Activated CD8-positive, alpha-beta memory T cell treated with anti-CD3 and anti-CD28 coated beads, Interleukin-2, amount 50 U/mL, for 1 hour (primary cell): ENCODE measurements at regions not wholly inside any gene's neighbourhood (a gene's known extent, or its start where the extent isn't known, plus 50 kb on each side); places are given as distances from the start of the nearest gene placed in this dataset.
"Not testable (repeated sequence)": the region's sequence is repeated elsewhere in the genome, so short reads cannot be mapped to it uniquely, and the experiment has no call there.

Experiments used
- DNase-seq: peaks from one replicate; pipeline ENCODE4 v3.0.0-alpha.2; 2020; ENCODE audit errors: extremely low read depth

- DNase-seq: no peak
Measured at GRCh38 chr12:60704171-60704914, 1108.5 kb downstream of the SLC16A7 start.

GRCh38 chr12:60710246-60710645 is 1114.4 kb downstream of the SLC16A7 start:
- DNase-seq: no peak

- DNase-seq: no peak
Measured at GRCh38 chr12:60714141-60714900, 1118.5 kb downstream of the SLC16A7 start.

- DNase-seq: no peak
Measured at GRCh38 chr12:60724475-60724874, 1128.6 kb downstream of the SLC16A7 start.

- DNase-seq: no peak
Measured at GRCh38 chr12:60724984-60725383, 1129.2 kb downstream of the SLC16A7 start.

- no peak for DNase-seq
Measured at GRCh38 chr12:60752589-60752988, 1156.8 kb downstream of the SLC16A7 start.

- no peak for DNase-seq
Measured at GRCh38 chr12:60758224-60758623, 1162.4 kb downstream of the SLC16A7 start.

GRCh38 chr12:60760965-60761364 is 1165.1 kb downstream of the SLC16A7 start:
- DNase-seq: no peak

GRCh38 chr12:60801166-60801565 is 1205.3 kb downstream of the SLC16A7 start:
- DNase-seq: not testable (repeated sequence)

GRCh38 chr12:60803147-60803546 is 1207.3 kb downstream of the SLC16A7 start:
- no peak for DNase-seq

- no peak for DNase-seq
Measured at GRCh38 chr12:60805364-60805763, 1209.5 kb downstream of the SLC16A7 start.

GRCh38 chr12:60819794-60820193 is 1224.0 kb downstream of the SLC16A7 start:
- no peak for DNase-seq

- DNase-seq: no peak
Measured at GRCh38 chr12:60822580-60822979, 1226.8 kb downstream of the SLC16A7 start.

- DNase-seq: no peak
Measured at GRCh38 chr12:60830381-60830780, 1234.6 kb downstream of the SLC16A7 start.

GRCh38 chr12:60832290-60832689 is 1236.5 kb downstream of the SLC16A7 start:
- DNase-seq: no peak

- DNase-seq: no peak
Measured at GRCh38 chr12:60834372-60834771, 1238.5 kb downstream of the SLC16A7 start.

GRCh38 chr12:60834806-60835205 is 1239.0 kb downstream of the SLC16A7 start:
- DNase-seq: no peak

- no peak for DNase-seq
Measured at GRCh38 chr12:60836651-60837050, 1240.8 kb downstream of the SLC16A7 start.

- no peak for DNase-seq
Measured at GRCh38 chr12:60842181-60842580, 1246.4 kb downstream of the SLC16A7 start.

GRCh38 chr12:60844101-60844500 is 1248.3 kb downstream of the SLC16A7 start:
- no peak for DNase-seq

GRCh38 chr12:60844875-60845274 is 1249.0 kb downstream of the SLC16A7 start:
- DNase-seq: no peak

- DNase-seq: no peak
Measured at GRCh38 chr12:60845696-60846095, 1249.9 kb downstream of the SLC16A7 start.

GRCh38 chr12:60847281-60847680 is 1251.5 kb downstream of the SLC16A7 start:
- no peak for DNase-seq
